K562 (cell line): ENCODE measurements at regions not wholly inside any gene's neighbourhood (a gene's known extent, or its start where the extent isn't known, plus 50 kb on each side); places are given as distances from the start of the nearest gene placed in this dataset.

Source experiments
- CREB1 ChIP-seq, 2 experiments: sonication (generic) in 1 of 2; formaldehyde crosslinking in 1 of 2; IDR thresholded peaks; 2 replicates each; pipeline versions ENCODE4 v1.6.1 to v1.8.0; 2012 to 2022; ENCODE audit warnings: inconsistent platforms in 1 of 2, mild to moderate bottlenecking in 1 of 2, missing genetic modification reagents in 1 of 2, moderate library complexity in 1 of 2
- EP400 ChIP-seq: fragments of 450-650 bp; IDR thresholded peaks from 2 replicates; pipeline ENCODE4 v1.6.1; 2017; ENCODE audit warnings: antibody characterized with exemption, mild to moderate bottlenecking, moderate library complexity
- NFRKB ChIP-seq: fragments of 450-650 bp; IDR thresholded peaks from 2 replicates; pipeline ENCODE4 v1.6.1; 2016; ENCODE audit warnings: low read depth
- TF ChIP-seq, protein P1 (sequence below): fragments of 250-450 bp; sonication (Bioruptor Pico); IDR thresholded peaks from 2 replicates; pipeline ENCODE4 v1.8.0; 2022; ENCODE audit warnings: moderate library complexity, mild to moderate bottlenecking, inconsistent platforms

DNA sequence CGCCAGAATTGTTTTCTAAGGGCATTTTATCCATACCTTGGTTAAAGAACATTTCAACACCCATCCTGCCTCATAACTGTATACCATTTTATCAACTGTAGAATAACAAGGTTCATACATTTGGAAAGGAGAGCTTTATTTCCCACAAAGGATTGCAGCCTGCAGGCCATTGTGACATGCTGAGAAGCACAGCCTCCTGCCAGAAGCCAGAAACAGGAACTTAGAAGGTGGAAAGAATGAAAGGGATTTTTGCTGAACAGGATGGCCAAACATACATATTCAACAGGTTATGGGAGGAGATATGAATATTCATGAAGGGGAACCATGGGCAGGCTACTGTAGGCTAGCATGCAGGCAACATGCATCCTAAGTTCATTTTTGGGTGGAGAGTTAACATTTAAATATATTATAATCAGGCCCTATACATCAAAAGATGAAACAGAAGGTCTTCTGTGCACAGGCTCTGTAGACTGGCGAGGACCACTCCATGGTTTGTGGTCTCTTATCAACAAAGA is 59.9 kb upstream of the DIRAS2 start:
- no peak for TF ChIP-seq CREB1 (IDR thresholded peaks at IDR 0.05)
- no peak for TF ChIP-seq CREB1 (CRISPR knock-in tag; IDR thresholded peaks at IDR 0.05)
- TF ChIP-seq, protein P1, sequence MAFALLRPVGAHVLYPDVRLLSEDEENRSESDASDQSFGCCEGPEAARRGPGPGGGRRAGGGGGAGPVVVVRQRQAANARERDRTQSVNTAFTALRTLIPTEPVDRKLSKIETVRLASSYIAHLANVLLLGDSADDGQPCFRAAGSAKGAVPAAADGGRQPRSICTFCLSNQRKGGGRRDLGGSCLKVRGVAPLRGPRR (CRISPR knock-in tag), result no peak
- TF ChIP-seq EP400, result no peak
- no peak for TF ChIP-seq NFRKB
